ENCODE measurements at regions not wholly inside any gene's neighbourhood (a gene's known extent, or its start where the extent isn't known, plus 50 kb on each side); places are given as distances from the start of the nearest gene placed in this dataset.

- no peak for TF ChIP-seq EZH2 (IDR thresholded peaks at IDR 0.05)
- no peak for TF ChIP-seq POLR2A (IDR thresholded peaks at IDR 0.05; ENCODE audit: borderline replicate concordance, extremely low read depth, insufficient read depth, insufficient read length)
- no peak for TF ChIP-seq CTCF (IDR thresholded peaks at IDR 0.05 in 2 of 3, conservative IDR thresholded peaks at IDR 0.05 in 1 of 3; ENCODE audit: borderline replicate concordance in 1 of 3, insufficient read depth in 1 of 3, low read depth in 2 of 3, low read length in 2 of 3)
Measured at GRCh38 chr2:121094101-121094500, 190.9 kb downstream of the TFCP2L1 start.
